ENCODE measurements at regions not wholly inside any gene's neighbourhood (a gene's known extent, or its start where the extent isn't known, plus 50 kb on each side); places are given as distances from the start of the nearest gene placed in this dataset.

DNA sequence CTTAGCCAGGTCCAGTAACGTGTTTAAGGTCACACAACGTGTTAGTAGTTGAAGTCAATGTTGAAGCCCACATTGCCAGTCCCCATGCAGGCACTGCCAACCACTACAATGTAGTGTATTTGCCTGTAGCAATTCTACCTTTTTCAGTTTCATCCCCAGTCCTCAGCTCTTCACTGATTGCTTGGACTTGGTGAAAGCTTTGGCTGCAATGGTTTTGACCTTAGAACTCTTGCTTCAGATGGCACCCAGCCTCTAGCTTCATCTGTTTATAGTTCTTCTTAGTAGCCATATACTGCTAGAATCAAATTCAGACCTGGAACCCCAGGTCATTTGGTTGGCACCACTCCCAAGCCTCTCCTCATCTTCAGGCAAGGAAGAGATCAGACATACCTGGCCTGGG is 345.4 kb upstream of the SEMA6D start:
- H3K4me1 ChIP-seq (ENCODE audit: control insufficient read depth in 2 of 2, insufficient read depth in 2 of 2, low read length in 2 of 2) = no peaks in the 10 kb centered on the region
- H3K27ac ChIP-seq (ENCODE audit: low read depth in 2 of 2, low read length in 2 of 2) = no peak overlapping the region
- H3K36me3 ChIP-seq (ENCODE audit: control insufficient read depth in 2 of 2, insufficient read depth in 2 of 2, low read length in 2 of 2) = no peaks in the 10 kb centered on the region
- H3K9me3 ChIP-seq (ENCODE audit: control insufficient read depth in 2 of 2, low read length in 2 of 2) = no peaks in the 10 kb centered on the region
- no peak overlapping the region for H3K9ac ChIP-seq (ENCODE audit: low read depth in 1 of 2, low read length in 2 of 2)
- H3K4me3 ChIP-seq (ENCODE audit: low read length in 2 of 2) = no peak overlapping the region
- H3K27me3 ChIP-seq (ENCODE audit: control insufficient read depth in 2 of 2, insufficient read depth in 2 of 2, low read length in 2 of 2) = no peaks in the 10 kb centered on the region

DNA sequence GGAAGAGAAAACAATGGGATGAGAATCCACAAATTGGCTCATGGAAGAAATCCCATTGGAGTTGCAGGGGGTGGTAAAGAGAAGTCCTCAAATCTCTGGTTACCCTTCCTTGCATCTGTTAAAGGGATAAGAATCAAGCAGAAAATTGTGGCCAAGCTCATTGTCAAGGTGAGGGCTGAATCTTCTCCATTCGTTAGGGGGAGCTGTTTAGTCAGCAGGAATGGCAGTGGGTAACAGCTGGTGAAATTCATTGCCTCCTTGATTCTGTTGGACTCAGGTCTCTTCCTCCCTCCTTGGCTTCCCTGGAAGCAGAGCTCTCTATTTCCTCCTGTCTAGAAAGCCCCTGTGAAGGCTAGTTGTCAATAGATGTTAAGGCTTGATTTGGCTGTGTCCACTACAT is 343.1 kb upstream of the SEMA6D start:
- H3K4me1 ChIP-seq (ENCODE audit: control insufficient read depth in 2 of 2, insufficient read depth in 2 of 2, low read length in 2 of 2) = no peaks in the 10 kb centered on the region
- no peak overlapping the region for H3K9ac ChIP-seq (ENCODE audit: low read depth in 1 of 2, low read length in 2 of 2)
- H3K9me3 ChIP-seq (ENCODE audit: control insufficient read depth in 2 of 2, low read length in 2 of 2) = no peaks in the 10 kb centered on the region
- no peaks in the 10 kb centered on the region for H3K36me3 ChIP-seq (ENCODE audit: control insufficient read depth in 2 of 2, insufficient read depth in 2 of 2, low read length in 2 of 2)
- no peak overlapping the region for H3K27ac ChIP-seq (ENCODE audit: low read depth in 2 of 2, low read length in 2 of 2)
- no peaks in the 10 kb centered on the region for H3K27me3 ChIP-seq (ENCODE audit: control insufficient read depth in 2 of 2, insufficient read depth in 2 of 2, low read length in 2 of 2)
- H3K4me3 ChIP-seq (ENCODE audit: low read length in 2 of 2) = no peak overlapping the region

DNA sequence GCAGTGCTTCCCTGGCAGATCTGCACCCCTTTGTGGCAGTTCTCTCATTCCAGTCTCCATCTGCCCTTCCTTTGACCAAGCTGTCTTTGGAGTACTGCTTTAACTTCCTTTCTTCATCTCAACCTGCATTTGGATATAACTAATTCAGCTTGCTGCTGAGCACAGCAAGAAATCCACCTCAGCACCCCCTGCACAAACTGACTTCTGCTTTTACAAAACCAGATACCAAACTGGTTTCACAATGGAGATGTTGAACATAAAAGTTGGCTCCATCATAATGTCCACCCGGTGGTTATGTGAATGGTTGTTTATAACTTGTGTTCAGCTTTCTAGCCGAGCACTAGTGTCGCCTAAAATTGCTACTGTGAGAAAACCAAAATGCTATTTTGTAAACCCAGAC is 341.1 kb upstream of the SEMA6D start:
- no peaks in the 10 kb centered on the region for H3K4me1 ChIP-seq (ENCODE audit: control insufficient read depth in 2 of 2, insufficient read depth in 2 of 2, low read length in 2 of 2)
- no peak overlapping the region for H3K27ac ChIP-seq (ENCODE audit: low read depth in 2 of 2, low read length in 2 of 2)
- H3K27me3 ChIP-seq (ENCODE audit: control insufficient read depth in 2 of 2, insufficient read depth in 2 of 2, low read length in 2 of 2) = no peaks in the 10 kb centered on the region
- H3K36me3 ChIP-seq (ENCODE audit: control insufficient read depth in 2 of 2, insufficient read depth in 2 of 2, low read length in 2 of 2) = no peaks in the 10 kb centered on the region
- no peak overlapping the region for H3K4me3 ChIP-seq (ENCODE audit: low read length in 2 of 2)
- no peak overlapping the region for H3K9ac ChIP-seq (ENCODE audit: low read depth in 1 of 2, low read length in 2 of 2)
- H3K9me3 ChIP-seq (ENCODE audit: control insufficient read depth in 2 of 2, low read length in 2 of 2) = no peaks in the 10 kb centered on the region

DNA sequence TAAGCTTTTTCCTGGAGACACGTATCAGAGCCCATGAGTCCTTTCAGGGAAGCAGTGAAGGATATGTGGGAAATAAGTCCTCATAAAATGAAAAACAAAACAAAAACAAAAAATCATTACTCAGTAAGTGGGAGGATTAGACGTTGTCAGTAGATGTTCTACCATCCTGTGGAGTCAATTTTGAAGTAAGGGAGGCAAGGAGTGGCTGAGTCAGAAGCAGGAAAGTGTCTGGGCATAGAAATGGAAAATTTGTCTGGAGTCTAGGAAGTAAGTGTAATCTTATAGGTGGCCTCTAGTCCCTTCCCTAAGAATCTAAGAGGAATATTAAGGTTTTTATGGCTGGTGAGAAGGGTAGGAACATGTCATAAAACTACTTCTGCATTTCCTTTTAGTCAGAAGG is 339.8 kb upstream of the SEMA6D start:
- Histone ChIP-seq H3K4me1 (ENCODE audit: control insufficient read depth in 2 of 2, insufficient read depth in 2 of 2, low read length in 2 of 2) (no peaks in the 10 kb centered on the region), H3K4me3 (ENCODE audit: low read length in 2 of 2) (no peak overlapping the region), H3K36me3 (ENCODE audit: control insufficient read depth in 2 of 2, insufficient read depth in 2 of 2, low read length in 2 of 2) (no peaks in the 10 kb centered on the region), H3K9me3 (ENCODE audit: control insufficient read depth in 2 of 2, low read length in 2 of 2) (no peaks in the 10 kb centered on the region), H3K9ac (ENCODE audit: low read depth in 1 of 2, low read length in 2 of 2) (no peak overlapping the region), H3K27me3 (ENCODE audit: control insufficient read depth in 2 of 2, insufficient read depth in 2 of 2, low read length in 2 of 2) (no peaks in the 10 kb centered on the region), H3K27ac (ENCODE audit: low read depth in 2 of 2, low read length in 2 of 2) (no peak overlapping the region)

DNA sequence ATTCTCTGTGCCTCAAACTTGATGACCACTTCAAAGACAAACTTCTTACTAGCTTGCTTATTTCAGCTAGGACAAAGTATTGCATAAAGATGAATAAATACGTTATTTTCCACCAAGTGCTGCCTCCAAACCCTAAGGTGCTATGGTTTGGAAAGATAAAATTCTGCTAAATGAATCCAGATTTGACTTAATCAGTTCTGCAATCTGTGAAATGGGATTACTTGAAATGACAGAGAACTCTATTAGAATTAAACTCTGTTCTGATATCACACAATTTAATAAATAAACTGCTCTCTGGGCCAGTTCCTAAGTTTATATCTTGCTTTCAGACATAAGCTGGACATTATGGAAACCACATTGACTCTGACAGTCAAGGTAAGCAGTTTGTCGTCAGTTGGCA is 338.8 kb upstream of the SEMA6D start:
- Histone ChIP-seq H3K36me3 (ENCODE audit: control insufficient read depth in 2 of 2, insufficient read depth in 2 of 2, low read length in 2 of 2) (no peaks in the 10 kb centered on the region), H3K27me3 (ENCODE audit: control insufficient read depth in 2 of 2, insufficient read depth in 2 of 2, low read length in 2 of 2) (no peaks in the 10 kb centered on the region), H3K9ac (ENCODE audit: low read depth in 1 of 2, low read length in 2 of 2) (no peak overlapping the region), H3K9me3 (ENCODE audit: control insufficient read depth in 2 of 2, low read length in 2 of 2) (no peaks in the 10 kb centered on the region), H3K4me1 (ENCODE audit: control insufficient read depth in 2 of 2, insufficient read depth in 2 of 2, low read length in 2 of 2) (no peaks in the 10 kb centered on the region), H3K4me3 (ENCODE audit: low read length in 2 of 2) (no peak overlapping the region), H3K27ac (ENCODE audit: low read depth in 2 of 2, low read length in 2 of 2) (no peak overlapping the region)

DNA sequence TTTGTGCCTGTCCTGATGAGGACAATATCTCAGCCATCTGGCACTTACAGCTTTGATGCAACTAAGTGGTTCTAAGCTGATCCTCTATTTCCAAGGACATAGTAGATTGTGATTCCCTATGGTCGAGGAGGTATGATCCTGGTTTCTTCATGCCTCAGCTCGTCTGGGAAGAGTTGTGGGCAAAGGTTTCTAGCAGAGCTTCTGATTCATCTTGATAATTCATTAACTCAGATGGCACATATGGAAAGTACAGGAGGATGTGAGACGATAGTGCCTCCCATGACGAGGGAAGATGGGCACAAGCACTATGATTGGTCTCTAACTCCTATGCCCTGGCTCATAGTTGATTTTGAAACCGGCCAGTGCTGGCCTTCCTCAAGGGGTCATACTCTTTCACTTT is 334.2 kb upstream of the SEMA6D start:
- H3K9me3 ChIP-seq (ENCODE audit: control insufficient read depth in 2 of 2, low read length in 2 of 2) = no peaks in the 10 kb centered on the region
- H3K27ac ChIP-seq (ENCODE audit: low read depth in 2 of 2, low read length in 2 of 2) = no peak overlapping the region
- H3K9ac ChIP-seq (ENCODE audit: low read depth in 1 of 2, low read length in 2 of 2) = no peak overlapping the region
- H3K4me3 ChIP-seq (ENCODE audit: low read length in 2 of 2) = no peak overlapping the region
- H3K36me3 ChIP-seq (ENCODE audit: control insufficient read depth in 2 of 2, insufficient read depth in 2 of 2, low read length in 2 of 2) = no peaks in the 10 kb centered on the region
- no peaks in the 10 kb centered on the region for H3K4me1 ChIP-seq (ENCODE audit: control insufficient read depth in 2 of 2, insufficient read depth in 2 of 2, low read length in 2 of 2)
- no peaks in the 10 kb centered on the region for H3K27me3 ChIP-seq (ENCODE audit: control insufficient read depth in 2 of 2, insufficient read depth in 2 of 2, low read length in 2 of 2)

DNA sequence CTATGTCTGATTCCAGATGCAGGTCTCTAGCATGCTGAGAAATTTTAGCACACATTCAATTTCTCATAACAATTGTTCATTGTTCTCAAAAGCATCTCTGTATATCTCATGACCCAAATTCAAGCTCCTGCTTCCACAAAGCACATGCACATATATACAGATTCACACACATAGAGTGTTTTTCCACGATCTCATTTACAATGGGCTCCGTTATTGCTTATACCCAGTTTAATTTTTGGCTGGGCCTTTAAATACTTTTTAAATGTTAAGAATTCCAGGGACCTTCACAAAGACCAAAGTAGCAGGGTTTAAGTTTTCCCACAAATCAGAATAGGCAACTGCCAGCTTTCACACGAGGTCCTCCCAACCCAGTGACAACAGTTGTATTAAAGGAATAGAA is 333.5 kb upstream of the SEMA6D start:
- no peaks in the 10 kb centered on the region for H3K4me1 ChIP-seq (ENCODE audit: control insufficient read depth in 2 of 2, insufficient read depth in 2 of 2, low read length in 2 of 2)
- no peaks in the 10 kb centered on the region for H3K9me3 ChIP-seq (ENCODE audit: control insufficient read depth in 2 of 2, low read length in 2 of 2)
- no peak overlapping the region for H3K4me3 ChIP-seq (ENCODE audit: low read length in 2 of 2)
- H3K9ac ChIP-seq (ENCODE audit: low read depth in 1 of 2, low read length in 2 of 2) = no peak overlapping the region
- no peaks in the 10 kb centered on the region for H3K36me3 ChIP-seq (ENCODE audit: control insufficient read depth in 2 of 2, insufficient read depth in 2 of 2, low read length in 2 of 2)
- H3K27me3 ChIP-seq (ENCODE audit: control insufficient read depth in 2 of 2, insufficient read depth in 2 of 2, low read length in 2 of 2) = no peaks in the 10 kb centered on the region
- no peak overlapping the region for H3K27ac ChIP-seq (ENCODE audit: low read depth in 2 of 2, low read length in 2 of 2)

DNA sequence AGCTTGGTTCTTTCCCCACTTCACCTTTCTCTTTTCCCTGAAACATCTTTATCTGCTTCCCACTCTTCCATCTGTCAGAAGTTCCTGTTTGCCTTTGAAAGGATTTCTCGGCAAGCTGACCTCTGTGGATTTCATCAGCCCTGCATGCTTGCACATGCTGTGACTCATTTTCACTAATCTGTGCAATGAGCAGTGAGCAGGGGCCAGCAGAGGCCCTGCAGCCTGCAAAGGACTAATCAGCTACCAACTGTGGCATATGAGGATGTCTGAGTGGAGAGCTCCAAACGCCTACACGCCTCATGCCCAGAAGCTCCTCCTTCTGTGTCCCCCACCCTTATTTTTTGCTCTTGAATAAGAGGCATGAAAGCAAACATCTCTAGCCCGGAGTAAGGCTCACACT is 333.0 kb upstream of the SEMA6D start:
- no peak overlapping the region for H3K4me3 ChIP-seq (ENCODE audit: low read length in 2 of 2)
- no peaks in the 10 kb centered on the region for H3K27me3 ChIP-seq (ENCODE audit: control insufficient read depth in 2 of 2, insufficient read depth in 2 of 2, low read length in 2 of 2)
- no peak overlapping the region for H3K27ac ChIP-seq (ENCODE audit: low read depth in 2 of 2, low read length in 2 of 2)
- no peaks in the 10 kb centered on the region for H3K9me3 ChIP-seq (ENCODE audit: control insufficient read depth in 2 of 2, low read length in 2 of 2)
- H3K9ac ChIP-seq (ENCODE audit: low read depth in 1 of 2, low read length in 2 of 2) = no peak overlapping the region
- no peaks in the 10 kb centered on the region for H3K4me1 ChIP-seq (ENCODE audit: control insufficient read depth in 2 of 2, insufficient read depth in 2 of 2, low read length in 2 of 2)
- H3K36me3 ChIP-seq (ENCODE audit: control insufficient read depth in 2 of 2, insufficient read depth in 2 of 2, low read length in 2 of 2) = no peaks in the 10 kb centered on the region

DNA sequence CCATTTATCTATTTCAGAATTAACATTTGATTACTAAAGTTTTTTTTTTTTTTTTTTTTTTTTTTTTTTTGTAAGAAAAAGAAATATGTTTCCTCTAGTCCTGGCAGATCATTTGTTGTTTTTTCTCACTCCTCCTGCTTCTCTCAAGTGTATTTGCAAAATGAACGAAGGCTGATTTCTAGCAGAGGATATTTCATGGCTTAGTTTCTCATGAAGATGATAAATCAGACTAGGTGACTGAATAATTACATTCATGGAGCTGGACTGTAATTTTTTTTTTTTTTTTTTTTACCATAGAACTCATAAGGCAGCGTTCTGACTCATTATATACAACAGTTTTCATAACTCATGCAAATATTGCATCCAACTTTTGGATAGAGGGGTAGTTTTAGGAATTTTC is 332.5 kb upstream of the SEMA6D start:
- H3K27me3 ChIP-seq (ENCODE audit: control insufficient read depth in 2 of 2, insufficient read depth in 2 of 2, low read length in 2 of 2) = no peaks in the 10 kb centered on the region
- no peak overlapping the region for H3K27ac ChIP-seq (ENCODE audit: low read depth in 2 of 2, low read length in 2 of 2)
- H3K9me3 ChIP-seq (ENCODE audit: control insufficient read depth in 2 of 2, low read length in 2 of 2) = no peaks in the 10 kb centered on the region
- no peak overlapping the region for H3K4me3 ChIP-seq (ENCODE audit: low read length in 2 of 2)
- H3K36me3 ChIP-seq (ENCODE audit: control insufficient read depth in 2 of 2, insufficient read depth in 2 of 2, low read length in 2 of 2) = no peaks in the 10 kb centered on the region
- no peaks in the 10 kb centered on the region for H3K4me1 ChIP-seq (ENCODE audit: control insufficient read depth in 2 of 2, insufficient read depth in 2 of 2, low read length in 2 of 2)
- no peak overlapping the region for H3K9ac ChIP-seq (ENCODE audit: low read depth in 1 of 2, low read length in 2 of 2)

DNA sequence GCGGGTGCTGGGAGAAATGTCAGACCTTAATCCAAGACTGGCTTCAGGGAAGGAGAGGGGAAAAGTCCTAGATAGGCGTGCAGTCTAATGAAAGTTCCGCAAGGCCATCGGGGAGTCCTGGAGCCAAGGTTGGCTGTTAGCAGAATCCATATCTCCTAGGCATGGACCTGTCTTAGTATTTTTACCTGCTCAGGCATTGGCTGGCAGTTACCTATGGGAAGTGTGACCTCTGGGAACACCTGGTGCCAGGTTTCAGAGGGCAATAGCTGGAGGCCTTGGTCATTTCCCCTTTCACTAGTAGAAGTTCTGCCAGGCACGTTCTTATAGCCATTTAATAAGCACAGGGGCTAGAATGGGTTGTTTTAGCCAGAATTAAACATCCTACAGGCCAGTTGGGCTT is 330.8 kb upstream of the SEMA6D start:
- H3K4me1 ChIP-seq (ENCODE audit: control insufficient read depth in 2 of 2, insufficient read depth in 2 of 2, low read length in 2 of 2) = no peaks in the 10 kb centered on the region

DNA sequence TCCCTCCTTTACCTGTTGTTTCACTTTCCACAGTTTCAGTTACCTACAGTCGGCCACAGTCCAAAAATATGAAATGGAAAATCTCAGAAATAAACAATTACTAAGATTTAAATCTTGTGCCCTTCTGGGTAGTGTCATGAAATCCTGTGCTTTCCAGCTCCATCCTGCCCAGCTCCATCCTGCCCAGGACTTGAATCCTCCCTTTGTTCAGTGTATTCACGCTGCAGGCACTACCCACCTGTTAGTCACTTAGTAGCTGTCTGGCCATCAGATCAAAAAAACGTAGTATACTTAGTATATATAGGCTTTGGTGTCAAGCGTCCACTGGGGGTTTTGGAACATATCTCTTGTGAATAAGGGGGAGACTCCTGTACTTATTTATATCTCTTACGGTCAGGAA is 329.0 kb upstream of the SEMA6D start:
- Histone ChIP-seq H3K4me1 (ENCODE audit: control insufficient read depth in 2 of 2, insufficient read depth in 2 of 2, low read length in 2 of 2) (no peaks in the 10 kb centered on the region), H3K27me3 (ENCODE audit: control insufficient read depth in 2 of 2, insufficient read depth in 2 of 2, low read length in 2 of 2) (no peaks in the 10 kb centered on the region), H3K9ac (ENCODE audit: low read depth in 1 of 2, low read length in 2 of 2) (no peak overlapping the region), H3K4me3 (ENCODE audit: low read length in 2 of 2) (no peak overlapping the region), H3K36me3 (ENCODE audit: control insufficient read depth in 2 of 2, insufficient read depth in 2 of 2, low read length in 2 of 2) (no peaks in the 10 kb centered on the region), H3K27ac (ENCODE audit: low read depth in 2 of 2, low read length in 2 of 2) (no peak overlapping the region), H3K9me3 (ENCODE audit: control insufficient read depth in 2 of 2, low read length in 2 of 2) (no peaks in the 10 kb centered on the region)

More for the DNA sequence above, 330.8 kb upstream of the SEMA6D start:
- Histone ChIP-seq H3K9me3 (ENCODE audit: control insufficient read depth in 2 of 2, low read length in 2 of 2) (no peaks in the 10 kb centered on the region), H3K27me3 (ENCODE audit: control insufficient read depth in 2 of 2, insufficient read depth in 2 of 2, low read length in 2 of 2) (no peaks in the 10 kb centered on the region), H3K36me3 (ENCODE audit: control insufficient read depth in 2 of 2, insufficient read depth in 2 of 2, low read length in 2 of 2) (no peaks in the 10 kb centered on the region), H3K27ac (ENCODE audit: low read depth in 2 of 2, low read length in 2 of 2) (no peak overlapping the region), H3K4me3 (ENCODE audit: low read length in 2 of 2) (no peak overlapping the region), H3K9ac (ENCODE audit: low read depth in 1 of 2, low read length in 2 of 2) (no peak overlapping the region)
